HG03066 (cell line): ENCODE measurements at regions not wholly inside any gene's neighbourhood (a gene's known extent, or its start where the extent isn't known, plus 50 kb on each side); places are given as distances from the start of the nearest gene placed in this dataset.

Experiments used
- ATAC-seq: cut with Tn5 transposase; IDR thresholded peaks from one replicate; pipeline ENCODE4 v1.9.1; 2021; ENCODE audit warnings: low read depth; ENCODE audit not compliant: unreplicated experiment

DNA sequence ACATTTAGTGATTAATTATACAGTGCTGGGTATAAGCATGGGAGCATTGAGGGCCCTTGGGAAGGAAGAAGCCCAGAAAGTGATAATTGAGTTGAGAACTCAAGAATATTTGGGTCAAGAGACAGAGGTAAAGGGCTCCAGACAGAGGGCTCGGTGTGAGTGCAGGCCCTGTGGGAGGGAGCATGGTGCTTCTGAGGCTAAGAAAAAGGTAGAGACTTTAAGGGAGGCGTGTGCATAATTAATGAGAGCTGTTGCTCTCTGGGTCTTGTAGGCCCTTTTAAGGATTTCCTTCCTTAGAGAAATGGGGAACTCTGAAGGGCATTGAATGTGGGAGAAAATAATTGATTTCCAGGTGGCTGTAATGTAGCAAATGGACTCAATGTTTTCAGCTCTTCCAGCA is 735.0 kb upstream of the POU3F3 start:
- no peak for ATAC-seq

DNA sequence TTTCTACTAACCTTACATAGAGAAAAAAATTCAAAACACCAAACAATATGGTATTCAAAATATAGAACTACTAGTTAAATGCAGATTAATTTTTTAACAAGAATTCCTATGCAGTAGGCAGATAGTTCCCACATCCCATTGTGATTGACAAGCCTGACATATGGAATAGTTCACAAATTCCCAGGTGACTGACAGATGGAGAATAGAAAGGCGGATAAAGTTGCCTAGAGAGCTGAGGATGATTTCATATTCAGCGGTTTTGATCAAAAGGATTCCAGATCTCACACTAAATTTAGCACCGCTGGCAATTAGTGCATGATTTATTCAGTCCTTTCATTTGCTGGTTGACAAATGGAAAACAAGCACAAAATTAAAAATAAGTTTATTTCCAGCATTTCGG is 733.7 kb upstream of the POU3F3 start:
- ATAC-seq: no peak

DNA sequence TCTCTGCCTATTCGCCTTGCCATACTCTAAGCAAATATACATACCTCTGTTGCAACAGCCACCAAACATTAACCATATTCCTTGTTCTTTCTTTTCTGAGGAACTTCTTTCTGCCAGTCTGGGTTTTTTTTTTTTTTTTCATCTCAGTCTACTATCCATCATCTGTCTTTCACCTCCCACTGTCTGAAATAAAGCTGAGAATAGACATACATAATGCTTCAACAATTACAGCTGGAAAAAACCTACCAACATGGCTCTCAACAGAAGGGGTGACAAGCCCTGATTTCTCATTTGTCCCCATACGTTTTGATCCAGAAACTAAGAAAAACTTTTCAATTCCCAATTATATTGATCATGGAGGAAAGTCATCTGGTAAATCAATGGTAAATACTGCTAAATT is 728.8 kb upstream of the POU3F3 start:
- ATAC-seq: no peak

DNA sequence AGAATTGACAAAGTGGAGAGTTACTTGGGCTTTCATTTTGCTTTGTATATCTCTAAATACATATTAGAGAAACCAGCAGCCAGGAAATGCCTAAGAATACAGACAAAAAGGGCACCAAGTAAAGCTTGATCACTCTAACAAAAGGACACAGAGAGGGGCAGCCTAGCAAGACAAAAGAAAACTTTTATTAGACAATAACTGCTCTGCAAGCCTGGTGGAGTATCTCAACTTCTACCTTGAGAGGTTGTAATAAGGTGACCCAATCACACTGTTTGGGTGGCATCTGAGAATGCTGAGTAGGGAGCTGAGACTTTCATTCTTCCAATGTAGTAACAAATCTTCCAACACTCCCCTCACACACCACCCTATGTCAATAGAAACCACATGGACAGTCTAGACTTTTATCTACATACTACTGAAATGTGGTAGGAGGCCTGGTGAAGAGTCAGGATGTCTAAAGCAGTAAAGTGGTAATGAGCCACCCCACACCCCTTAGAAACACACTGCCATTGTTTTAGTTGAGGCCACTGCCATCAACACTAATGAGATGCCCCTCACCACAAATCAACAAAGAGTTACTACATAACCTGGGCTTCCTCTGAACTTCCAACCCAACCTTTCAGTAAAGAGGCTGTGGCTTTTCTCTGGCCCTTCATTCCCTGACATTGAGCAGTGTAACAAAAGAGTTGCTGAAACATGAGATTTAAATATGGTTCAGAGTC is 726.7 kb upstream of the POU3F3 start:
- no peak for ATAC-seq

DNA sequence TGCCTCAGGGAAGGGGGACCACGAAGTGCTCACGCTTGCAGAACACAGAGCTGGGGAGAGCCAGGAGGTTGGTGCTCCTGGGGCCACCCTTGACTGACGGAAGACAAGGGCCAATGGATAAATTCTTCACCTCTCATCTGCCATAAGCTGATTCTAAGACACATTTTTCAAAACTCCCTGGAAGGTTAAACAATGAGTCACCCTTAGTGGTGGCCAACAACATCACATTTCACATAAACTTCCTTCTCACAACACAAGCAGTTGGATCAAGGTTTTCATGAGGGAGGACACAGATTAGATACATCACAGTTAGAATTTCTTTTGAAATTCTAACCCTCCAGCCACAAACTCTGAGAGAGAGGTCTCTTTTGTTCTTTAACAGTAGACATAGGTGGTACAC is 713.6 kb upstream of the POU3F3 start:
- no peak for ATAC-seq

DNA sequence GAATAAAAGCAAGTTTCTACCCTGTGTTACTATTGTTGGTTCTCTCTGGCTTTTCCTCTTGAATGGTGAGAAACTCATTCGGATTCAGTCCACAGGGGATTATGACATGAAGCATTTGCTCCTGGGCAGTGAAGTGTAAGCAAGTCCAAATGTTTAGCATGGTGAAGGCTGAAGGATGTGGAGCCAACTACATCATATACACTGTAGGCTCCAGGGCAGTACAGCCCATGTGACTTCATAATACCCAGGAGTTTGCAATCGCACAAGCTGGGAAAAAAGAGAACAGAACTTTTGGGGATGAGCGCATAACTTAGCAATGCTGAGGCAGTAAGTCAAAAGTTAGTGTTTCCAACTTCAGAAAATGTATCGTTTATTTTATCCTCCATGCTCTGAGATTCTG is 695.7 kb upstream of the POU3F3 start:
- ATAC-seq: no peak

DNA sequence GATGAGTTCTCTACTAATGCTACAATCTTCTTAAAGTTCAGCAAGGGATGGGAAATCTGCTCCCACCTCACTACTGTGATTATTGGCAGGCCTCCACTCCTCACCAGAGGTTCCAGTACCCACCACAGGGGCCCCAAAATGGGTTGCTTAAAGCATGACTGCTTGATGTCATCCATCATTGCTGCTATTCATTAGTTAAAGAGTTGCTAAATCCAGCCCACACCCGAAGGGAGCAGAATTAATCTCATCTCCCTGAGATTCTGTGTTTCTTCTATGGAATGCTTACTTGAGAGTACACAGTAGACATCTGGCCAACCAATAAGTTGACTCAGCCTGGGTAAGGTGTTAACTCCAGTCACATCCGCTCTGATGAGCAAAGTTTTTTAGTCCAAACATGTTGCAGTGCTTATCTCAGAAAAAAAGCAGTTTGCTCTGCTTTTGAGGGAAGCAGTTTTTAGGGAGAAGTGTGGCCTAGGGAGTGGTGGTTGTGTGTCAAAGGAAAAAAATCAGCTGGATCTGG is 690.2 kb upstream of the POU3F3 start:
- no peak for ATAC-seq

DNA sequence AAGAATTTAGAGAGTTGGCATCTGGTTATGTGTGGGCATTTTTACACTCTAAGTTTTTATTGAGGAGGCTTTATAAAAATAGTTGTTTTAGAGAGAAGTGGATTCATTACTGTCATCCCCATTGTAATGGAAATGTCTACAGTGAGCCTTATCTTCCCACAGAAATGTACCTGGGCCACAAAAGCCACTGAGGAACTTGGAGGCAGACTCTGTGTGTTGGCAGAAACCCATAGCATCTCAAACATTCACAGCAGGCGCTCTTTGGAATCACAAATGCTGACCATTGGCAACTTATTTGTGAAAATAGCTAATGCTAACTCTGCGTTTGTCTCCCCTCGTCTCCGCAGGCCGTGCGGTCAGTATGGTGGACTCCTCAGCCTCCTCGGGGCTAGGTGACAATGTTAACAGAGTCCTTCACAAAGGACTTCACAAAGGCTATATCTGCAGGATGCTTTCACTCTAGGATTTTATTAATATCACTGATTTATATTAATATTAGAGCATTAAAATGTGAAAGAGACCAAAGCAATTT is 689.1 kb upstream of the POU3F3 start:
- ATAC-seq: no peak

DNA sequence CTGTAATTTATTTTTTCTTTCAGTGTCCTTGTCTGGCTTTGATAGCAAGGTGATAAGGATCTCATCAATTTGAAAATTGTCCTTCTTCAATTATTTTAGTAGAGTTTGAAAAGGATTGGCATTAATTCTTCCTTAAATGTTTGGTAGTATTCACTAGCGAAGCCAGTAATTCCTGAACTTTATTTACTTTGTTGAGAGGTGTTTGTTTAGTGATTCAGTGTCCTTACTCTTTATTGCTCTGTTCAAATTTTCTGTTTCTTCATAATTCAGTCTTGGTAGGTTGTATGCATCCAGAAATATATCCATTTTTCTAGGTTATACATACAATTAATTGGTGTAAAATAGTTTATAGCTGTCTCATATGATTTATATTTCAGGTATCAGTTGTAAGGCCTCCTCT is 676.7 kb upstream of the POU3F3 start:
- no peak for ATAC-seq

DNA sequence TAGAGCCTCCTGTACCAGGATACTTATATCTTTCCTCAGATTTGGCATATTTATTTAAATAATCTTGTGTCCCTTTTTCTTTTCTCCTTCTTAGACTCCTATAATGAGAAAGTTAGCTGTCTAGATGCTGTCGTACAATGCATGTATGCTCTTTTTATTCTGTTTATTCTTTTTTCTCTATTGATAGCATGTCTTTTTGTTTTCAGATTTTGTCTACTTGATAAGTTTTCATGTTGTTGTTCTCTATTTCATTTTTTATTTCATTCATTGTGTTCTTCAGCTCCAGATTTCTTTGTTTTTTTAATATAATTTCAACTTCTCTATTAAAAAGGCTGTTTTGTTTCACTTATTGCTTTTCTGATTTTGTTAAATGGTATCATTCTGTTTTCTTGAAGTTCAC is 674.3 kb upstream of the POU3F3 start:
- ATAC-seq: no peak

DNA sequence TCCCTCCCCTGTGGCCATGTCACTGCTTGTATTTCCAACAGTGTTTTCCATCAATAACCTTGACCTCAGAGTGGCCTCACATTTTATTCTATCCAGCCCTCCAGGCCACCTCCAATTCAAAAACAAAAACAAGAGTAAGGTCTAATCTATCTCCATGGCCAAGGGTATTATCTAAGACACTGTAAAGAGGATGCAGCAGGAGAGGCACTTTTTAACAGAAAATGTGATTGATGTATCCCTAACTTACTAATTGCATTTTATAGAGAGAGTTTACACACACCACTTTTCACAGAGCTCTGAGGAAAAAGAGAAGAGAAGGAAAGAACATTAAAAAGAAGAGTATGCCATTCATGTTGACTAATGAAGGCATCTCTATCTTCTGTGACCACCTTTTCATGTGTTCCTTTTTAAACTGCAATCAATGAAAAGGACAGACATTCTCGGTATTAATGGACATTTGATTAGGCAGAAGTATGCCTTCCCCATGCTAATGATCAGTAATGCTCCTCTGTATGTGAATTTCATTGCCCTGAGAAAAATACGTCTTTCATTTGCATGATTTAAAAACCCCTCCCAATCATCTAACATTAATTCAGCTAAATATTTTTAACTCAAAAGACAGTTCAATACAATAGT is 653.3 kb upstream of the POU3F3 start:
- no peak for ATAC-seq

DNA sequence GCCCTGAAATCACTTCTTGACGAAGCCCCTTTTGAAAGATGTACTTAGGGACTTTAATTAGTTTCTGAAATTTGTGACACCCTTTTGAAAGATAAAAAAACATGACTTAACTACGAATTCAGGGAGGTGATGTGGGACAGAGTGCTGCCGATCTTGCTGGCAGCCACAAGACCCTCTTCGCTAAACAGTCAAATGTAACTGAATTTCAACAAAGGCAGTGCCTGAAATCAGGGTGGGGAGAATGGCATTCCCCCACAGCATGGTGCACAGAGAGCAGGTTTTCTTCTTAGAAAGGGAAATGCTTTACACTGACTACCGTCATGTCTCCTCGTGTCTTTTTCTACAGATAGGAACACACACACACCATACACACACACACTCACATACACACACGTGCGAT is 640.2 kb upstream of the POU3F3 start:
- no peak for ATAC-seq

DNA sequence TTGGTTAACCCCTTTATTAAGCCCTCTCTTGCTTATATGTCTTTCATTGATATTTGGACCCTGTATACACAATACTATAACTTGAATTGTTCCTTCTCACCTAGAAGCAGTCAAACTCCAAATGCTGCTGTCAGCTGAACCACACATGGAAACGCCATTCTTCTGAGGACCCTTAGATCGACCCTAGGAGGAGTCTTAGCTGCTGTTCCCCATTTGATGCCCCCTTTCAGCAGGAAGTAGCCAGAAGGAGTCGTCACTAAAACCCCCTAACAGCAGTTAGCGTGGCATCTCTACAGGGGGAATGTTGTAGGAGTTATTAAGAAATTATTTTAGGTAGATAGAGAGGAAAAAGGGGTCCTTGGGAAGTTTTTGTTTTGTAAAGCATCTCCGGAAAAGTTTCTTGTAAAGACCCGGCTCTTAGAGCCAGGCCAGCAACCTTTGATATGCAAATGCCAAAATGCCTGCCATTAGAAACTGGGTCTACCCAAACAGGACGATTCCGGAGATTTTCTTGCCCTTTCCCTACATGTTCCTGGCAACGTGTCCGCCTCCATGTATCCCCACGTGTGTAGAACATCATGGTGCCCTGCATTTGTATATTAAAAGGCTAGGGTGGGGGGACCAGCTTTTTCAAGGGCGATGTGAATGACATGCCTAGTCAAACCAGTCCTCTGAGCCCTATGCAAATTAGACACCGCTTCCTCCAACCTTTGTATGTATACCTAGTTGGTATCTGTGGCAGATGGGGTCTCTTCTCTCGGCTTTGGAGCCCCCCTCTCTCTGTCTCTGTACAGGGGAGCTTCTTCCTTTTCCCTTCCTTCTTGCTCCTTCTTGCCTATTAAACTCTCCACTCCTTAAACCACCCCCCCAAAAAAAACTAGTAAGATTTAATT is 638.4 kb upstream of the POU3F3 start:
- no peak for ATAC-seq

DNA sequence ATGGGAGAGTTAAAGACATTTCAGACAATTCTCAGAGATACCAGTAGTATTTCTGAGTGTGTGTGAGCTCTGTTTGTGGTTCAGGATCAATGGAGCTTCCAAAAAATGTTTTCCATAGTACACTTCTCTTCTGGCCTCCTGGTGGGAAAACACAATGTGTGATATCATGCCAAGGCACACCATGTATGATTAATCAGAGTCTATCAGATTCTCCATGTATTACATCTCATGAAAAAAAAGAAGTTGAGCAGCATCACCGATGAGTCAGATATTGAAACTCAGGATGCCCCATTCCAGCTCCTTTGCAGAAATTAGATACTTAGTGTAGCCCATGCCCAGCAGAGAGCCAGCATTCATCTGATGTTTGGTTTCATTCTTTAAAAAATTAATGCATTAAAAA is 620.3 kb upstream of the POU3F3 start:
- no peak for ATAC-seq

DNA sequence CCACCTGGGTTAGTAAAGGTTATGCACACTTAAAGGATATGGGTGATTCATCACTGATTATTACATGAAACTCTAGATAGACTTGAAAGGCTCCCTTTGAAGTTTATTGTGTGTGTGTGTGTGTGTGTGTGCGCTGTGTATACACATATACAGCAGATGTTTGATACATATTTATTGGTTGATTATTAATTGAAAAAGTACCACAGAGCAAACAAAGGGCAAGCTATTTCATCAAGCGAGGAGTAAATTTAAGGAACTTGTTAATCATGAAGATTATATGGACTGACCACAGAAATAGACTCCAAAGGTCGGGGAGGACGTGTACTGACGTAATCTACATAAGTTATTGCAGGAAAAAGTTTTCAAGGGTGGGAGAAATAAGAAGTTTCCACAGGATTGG is 617.4 kb upstream of the POU3F3 start:
- no peak for ATAC-seq

DNA sequence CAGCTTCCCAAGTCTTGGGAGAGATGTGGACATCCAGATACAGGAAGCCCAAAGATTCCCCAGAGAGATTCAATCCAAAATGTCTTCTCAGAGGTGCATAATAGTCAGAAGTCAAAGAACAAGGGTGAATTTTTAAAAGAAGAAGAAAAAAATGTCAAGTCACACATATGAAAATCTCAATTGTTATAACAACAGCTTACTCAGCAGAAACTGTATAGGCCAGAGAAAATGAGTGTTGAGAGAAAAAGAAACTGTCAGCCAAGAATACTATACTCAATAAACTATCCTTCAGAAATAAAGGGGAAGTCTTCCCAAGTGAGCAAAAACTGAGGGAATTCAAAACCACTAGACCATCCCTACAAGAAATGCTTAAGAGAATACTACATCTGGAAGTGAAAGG is 612.9 kb upstream of the POU3F3 start:
- no peak for ATAC-seq

DNA sequence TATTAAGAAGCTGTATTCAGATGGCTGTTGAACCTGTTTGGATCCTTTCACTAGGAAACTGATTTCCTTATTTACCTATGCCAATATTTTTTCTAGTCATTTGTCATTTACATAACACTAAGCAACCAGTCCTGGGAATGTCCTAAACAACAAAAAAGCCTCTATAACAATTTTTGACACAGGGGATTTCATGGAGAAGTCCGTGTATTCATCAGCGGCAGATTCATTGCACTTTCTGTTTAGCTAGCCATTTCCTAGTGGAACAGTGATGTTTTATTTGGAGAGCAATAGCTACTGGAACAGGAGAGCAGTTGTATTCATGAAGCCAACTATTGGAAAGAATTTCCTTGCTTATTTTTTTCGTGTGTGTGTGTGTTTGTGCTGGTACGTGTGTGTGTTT is 604.3 kb upstream of the POU3F3 start:
- ATAC-seq: no peak

DNA sequence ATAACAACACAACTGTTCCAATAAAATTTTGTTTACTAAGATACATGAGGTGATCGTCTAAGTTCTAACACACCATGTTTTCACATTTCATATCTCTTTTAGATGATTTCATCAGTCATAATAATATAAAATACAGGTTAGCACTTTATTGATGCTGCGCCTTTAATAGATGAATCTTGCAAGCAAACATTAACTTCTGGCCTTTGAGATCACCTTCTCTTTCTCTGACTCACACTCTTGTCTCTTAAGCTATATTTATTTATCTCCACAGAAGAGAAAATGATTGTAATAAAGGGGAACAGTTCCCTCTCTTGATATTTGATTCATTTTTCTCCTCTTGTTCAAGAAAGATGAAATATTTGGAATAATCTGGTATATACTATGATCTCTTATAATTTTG is 603.3 kb upstream of the POU3F3 start:
- no peak for ATAC-seq

DNA sequence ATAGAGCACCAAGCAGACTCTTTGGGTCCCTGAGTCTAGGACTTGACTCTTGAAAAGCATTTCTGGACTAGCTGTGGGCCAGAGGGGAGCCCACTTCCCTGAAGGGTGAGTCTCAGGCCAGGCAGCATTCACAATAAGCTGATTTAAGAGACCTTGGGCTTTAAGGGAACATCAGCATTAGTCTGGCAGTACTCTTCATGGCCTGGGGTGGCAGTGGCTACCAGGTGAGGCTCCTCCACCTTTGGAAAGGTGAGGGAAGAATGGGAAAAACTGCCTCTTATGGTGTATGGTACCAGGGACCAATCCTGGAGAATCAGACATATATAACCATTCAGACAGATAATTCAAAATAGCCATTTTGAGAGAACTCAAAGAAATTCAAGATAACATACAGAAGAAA is 599.9 kb upstream of the POU3F3 start:
- no peak for ATAC-seq

DNA sequence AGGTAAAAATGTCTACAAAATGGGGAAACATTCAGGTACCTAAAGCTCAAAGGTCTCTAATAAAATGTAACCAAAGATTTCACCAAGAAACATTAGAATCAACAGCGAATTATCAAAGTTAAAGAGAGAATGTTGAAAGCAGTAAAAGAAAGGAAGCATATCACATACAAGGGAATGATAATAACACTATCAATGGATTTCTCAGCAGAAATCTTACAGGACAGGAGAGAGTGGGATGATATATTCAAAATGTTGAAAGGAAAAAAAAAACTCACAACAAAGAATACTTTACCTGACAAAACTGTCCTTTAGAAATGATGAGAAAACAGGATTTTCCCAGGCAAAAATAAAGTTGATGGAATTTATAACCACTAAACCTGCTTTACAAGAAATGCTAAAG is 591.2 kb upstream of the POU3F3 start:
- no peak for ATAC-seq

DNA sequence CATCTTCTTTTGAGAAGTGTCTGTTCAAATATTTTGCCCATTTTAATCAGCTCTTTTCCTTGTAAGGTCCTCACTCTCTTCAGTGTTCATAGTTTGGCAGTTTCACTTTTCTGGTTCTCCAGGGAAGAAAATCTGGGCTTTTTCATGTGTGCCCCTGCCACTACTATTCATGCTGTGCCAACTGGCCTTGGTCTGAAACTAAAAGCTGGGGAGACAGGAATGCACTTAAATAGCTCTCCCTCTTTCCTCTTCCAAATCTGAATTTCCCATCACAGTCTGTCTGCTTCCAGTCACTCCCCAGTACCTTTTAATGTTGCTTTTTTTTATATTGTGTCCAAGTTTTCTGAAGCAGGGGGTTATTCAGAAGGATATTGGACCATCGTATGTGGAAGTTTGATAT is 574.3 kb upstream of the POU3F3 start:
- ATAC-seq: no peak
